Natural killer cell (primary cell): ENCODE measurements at regions not wholly inside any gene's neighbourhood (a gene's known extent, or its start where the extent isn't known, plus 50 kb on each side); places are given as distances from the start of the nearest gene placed in this dataset.

Experiments
- ATAC-seq, 3 donors: fragments of 150-1000 bp in 2 of 3; fragments of 200-7000 bp in 1 of 3; cut with Tn5 transposase; 1 replicate in 1 of 3; 2 replicates in 2 of 3; pipeline ENCODE4 v1.10.0; 2021; ENCODE audit warnings: mild to moderate bottlenecking in 2 of 3, moderate library complexity in 2 of 3
- DNase-seq, 2 donors: peaks; one replicate each; pipeline versions ENCODE4 v3.0.0 to v3.0.0-alpha.2; 2013 to 2021; ENCODE audit warnings: mixed read lengths in 1 of 2
- H3K27ac ChIP-seq: one replicate; pipeline ENCODE4 v1.5.1; 2013; ENCODE audit warnings: mild to moderate bottlenecking, low read length
- H3K27me3 ChIP-seq: one replicate; pipeline ENCODE4 v1.6.1; 2013; ENCODE audit warnings: low read length; ENCODE audit not compliant: control insufficient read depth, insufficient read depth
- H3K36me3 ChIP-seq: one replicate; pipeline ENCODE4 v1.6.1; 2013; ENCODE audit warnings: low read length; ENCODE audit not compliant: control insufficient read depth, insufficient read depth
- H3K4me1 ChIP-seq: one replicate; pipeline ENCODE4 v1.6.1; 2013; ENCODE audit warnings: low read length; ENCODE audit not compliant: control insufficient read depth, insufficient read depth
- H3K4me3 ChIP-seq: one replicate; pipeline ENCODE4 v1.5.1; 2013; ENCODE audit warnings: low read length
- H3K9me3 ChIP-seq: one replicate; pipeline ENCODE4 v1.6.1; 2013; ENCODE audit warnings: low read length; ENCODE audit not compliant: control insufficient read depth, insufficient read depth
- H3K27ac Mint-ChIP-seq, 2 donors: one replicate each; pipeline ENCODE4 v1.8.0; 2022; ENCODE audit warnings: mild to moderate bottlenecking in 2 of 2, mixed read lengths in 2 of 2, moderate library complexity in 1 of 2
- H3K27me3 Mint-ChIP-seq, 2 donors: one replicate each; pipeline ENCODE4 v1.8.0; 2022; ENCODE audit warnings: low read depth in 2 of 2, mixed read lengths in 2 of 2
- H3K36me3 Mint-ChIP-seq: one replicate; pipeline ENCODE4 v1.8.0; 2022; ENCODE audit warnings: mixed read lengths
- H3K4me1 Mint-ChIP-seq, 2 donors: one replicate each; pipeline ENCODE4 v1.8.0; 2022; ENCODE audit warnings: mixed read lengths in 2 of 2
- H3K4me3 Mint-ChIP-seq: one replicate; pipeline ENCODE4 v1.8.0; 2022; ENCODE audit warnings: mild to moderate bottlenecking, moderate library complexity, mixed read lengths
- H3K9me3 Mint-ChIP-seq, 2 donors: one replicate each; pipeline ENCODE4 v1.8.0; 2022; ENCODE audit warnings: mixed read lengths in 2 of 2
- CTCF ChIP-seq: fragments of 200-600 bp; IDR thresholded peaks from one replicate; pipeline ENCODE4 v1.8.0; 2022; ENCODE audit warnings: antibody characterized with exemption
- WGBS: methylation state at CpG from one replicate; pipeline ENCODE4 v1.1.7; 2013; ENCODE audit warnings: missing lambda C conversion rate; ENCODE audit not compliant: insufficient coverage; 5-methylcytosine and 5-hydroxymethylcytosine counted together
- intact Hi-C: fragments of 100-400 bp; cut with micrococcal nuclease; formaldehyde crosslinking; loops from one replicate; pipeline ENCODE4 v1.14.2; 2022

GRCh38 chr10:89093728-89094127 lies 103.1 kb downstream of the FAS start:
- no peaks in the 10 kb centered on the region for H3K36me3 ChIP-seq
- Mint-ChIP-seq H3K27ac (no peak overlapping the region), H3K9me3 (no peaks in the 10 kb centered on the region), H3K4me1 (no peaks in the 10 kb centered on the region), H3K36me3 (no peaks in the 10 kb centered on the region), H3K4me3 (no peak overlapping the region), H3K27me3 (peaks cover 0 to 3% of the 10 kb centered on the region in 2 donors)
- 98% methylated on average over 2 of the region's 3 CpGs for WGBS
- no peak overlapping the region for H3K27ac ChIP-seq
- no peak for ATAC-seq
- H3K4me3 ChIP-seq: no peak overlapping the region
- DNase-seq: no peak
- H3K27me3 ChIP-seq: no peaks in the 10 kb centered on the region
- no peaks in the 10 kb centered on the region for H3K9me3 ChIP-seq
- no peaks in the 10 kb centered on the region for H3K4me1 ChIP-seq
- intact Hi-C loops: no loop called here
- TF ChIP-seq CTCF: no peak

GRCh38 chr10:89092981-89093380 lies 102.4 kb downstream of the FAS start:
- Mint-ChIP-seq H3K4me1 (no peaks in the 10 kb centered on the region), H3K27me3 (peaks cover 0 to 3% of the 10 kb centered on the region in 2 donors), H3K27ac (no peak overlapping the region), H3K4me3 (no peak overlapping the region), H3K36me3 (no peaks in the 10 kb centered on the region), H3K9me3 (no peaks in the 10 kb centered on the region)
- ATAC-seq: no peak
- 87% methylated on average over 4 of the region's 4 CpGs for WGBS
- intact Hi-C loops: no loop called here
- no peak overlapping the region for H3K27ac ChIP-seq
- H3K4me1 ChIP-seq: no peaks in the 10 kb centered on the region
- H3K36me3 ChIP-seq: no peaks in the 10 kb centered on the region
- no peak overlapping the region for H3K4me3 ChIP-seq
- no peaks in the 10 kb centered on the region for H3K27me3 ChIP-seq
- H3K9me3 ChIP-seq: no peaks in the 10 kb centered on the region
- DNase-seq: no peak
- TF ChIP-seq CTCF: no peak

- H3K9me3 Mint-ChIP-seq: no peaks in the 10 kb centered on the region
- H3K27ac Mint-ChIP-seq: no peak overlapping the region
- Histone ChIP-seq H3K27ac (no peak overlapping the region), H3K9me3 (no peaks in the 10 kb centered on the region), H3K36me3 (no peaks in the 10 kb centered on the region), H3K4me3 (no peak overlapping the region), H3K4me1 (no peaks in the 10 kb centered on the region), H3K27me3 (no peaks in the 10 kb centered on the region)
- 85% methylated on average over 1 of the region's 1 CpG for WGBS
- no peak for TF ChIP-seq CTCF
- no peak for DNase-seq
- peaks cover 0 to 3% of the 10 kb centered on the region in 2 donors for H3K27me3 Mint-ChIP-seq
- intact Hi-C loops: no loop called here
- H3K4me1 Mint-ChIP-seq: no peaks in the 10 kb centered on the region
- H3K36me3 Mint-ChIP-seq: no peaks in the 10 kb centered on the region
- ATAC-seq: no peak
- no peak overlapping the region for H3K4me3 Mint-ChIP-seq
Measured at GRCh38 chr10:89092439-89092838, 101.8 kb downstream of the FAS start.

GRCh38 chr10:89091496-89091895 lies 100.9 kb downstream of the FAS start:
- intact Hi-C loops: no loop called here
- no peak overlapping the region for H3K4me3 Mint-ChIP-seq

More at GRCh38 chr10:89091496-89091895, 100.9 kb downstream of the FAS start:
- H3K9me3 ChIP-seq: no peaks in the 10 kb centered on the region
- Mint-ChIP-seq H3K9me3 (no peaks in the 10 kb centered on the region), H3K4me1 (no peaks in the 10 kb centered on the region), H3K36me3 (no peaks in the 10 kb centered on the region), H3K27ac (no peak overlapping the region), H3K27me3 (peaks cover 0 to 3% of the 10 kb centered on the region in 2 donors)
- H3K36me3 ChIP-seq: no peaks in the 10 kb centered on the region
- ATAC-seq (no peak), DNase-seq (no peak)
- WGBS: 59% methylated on average over 3 of the region's 3 CpGs
- no peak overlapping the region for H3K4me3 ChIP-seq
- TF ChIP-seq CTCF: no peak
- H3K27me3 ChIP-seq: no peaks in the 10 kb centered on the region
- H3K4me1 ChIP-seq: no peaks in the 10 kb centered on the region
- no peak overlapping the region for H3K27ac ChIP-seq
